IMR-90 (cell line): ENCODE measurements at regions not wholly inside any gene's neighbourhood (a gene's known extent, or its start where the extent isn't known, plus 50 kb on each side); places are given as distances from the start of the nearest gene placed in this dataset.

ENCODE experiments used
- ATAC-seq: fragments of 200-7000 bp; cut with Tn5 transposase; 2 replicates; pipeline ENCODE4 v1.9.1; 2020; ENCODE audit warnings: low read depth, mild to moderate bottlenecking, moderate library complexity
- BruUV-seq: library from RNA; stranded (reverse); fragments of 400-500 nt; replicated peaks from 2 replicates; lab custom pipeline; 2021; lab: Mats Ljungman, UMichigan
- CTCF ChIA-PET: fragments of 300-600 bp; formaldehyde crosslinking; extraction: SDS; loops from one replicate; lab custom pipeline; 2021; ENCODE audit warnings: antibody characterized with exemption; lab: Yijun Ruan, JAX
- POLR2A ChIA-PET: fragments of 300-600 bp; sonication (Branson Sonifier 250); formaldehyde crosslinking; loops from one replicate; lab custom pipeline; 2022; ENCODE audit warnings: antibody characterized with exemption; ENCODE audit not compliant: unreplicated experiment; lab: Charles Lee
- DNase-seq: peaks from one replicate; pipeline ENCODE4 v3.0.0; 2013
- H2AFZ ChIP-seq: replicated peaks from 2 replicates; pipeline ENCODE3; 2013; ENCODE audit warnings: low read length, mild to moderate bottlenecking; ENCODE audit not compliant: poor library complexity
- H2AK5ac ChIP-seq: 2 replicates; pipeline ENCODE4 v1.6.1; 2013; ENCODE audit warnings: low read depth, low read length, inconsistent platforms
- H2AK9ac ChIP-seq: replicated peaks from 2 replicates; pipeline ENCODE3; 2013; ENCODE audit warnings: mild to moderate bottlenecking, low read depth, low read length, moderate library complexity; ENCODE audit not compliant: poor library complexity
- H2BK120ac ChIP-seq: 2 replicates; pipeline ENCODE4 v1.6.1; 2013; ENCODE audit warnings: low read depth, low read length, inconsistent platforms
- H2BK15ac ChIP-seq: 3 replicates; pipeline ENCODE4 v1.6.1; 2013; ENCODE audit warnings: low read depth, low read length, inconsistent platforms
- H2BK20ac ChIP-seq: 2 replicates; pipeline ENCODE4 v1.6.1; 2013; ENCODE audit warnings: low read depth, mild to moderate bottlenecking, inconsistent platforms, low read length, moderate library complexity
- H2BK5ac ChIP-seq: 2 replicates; pipeline ENCODE4 v1.6.1; 2013; ENCODE audit warnings: mild to moderate bottlenecking, low read depth, low read length, inconsistent platforms; ENCODE audit not compliant: poor library complexity, severe bottlenecking
- H3K14ac ChIP-seq: replicated peaks from 2 replicates; pipeline ENCODE4 v1.6.1; 2013; ENCODE audit warnings: low read depth, low read length, inconsistent platforms
- H3K18ac ChIP-seq: 2 replicates; pipeline ENCODE4 v1.6.1; 2013; ENCODE audit warnings: low read depth, low read length, control low read depth
- H3K23ac ChIP-seq: 2 replicates; pipeline ENCODE4 v1.6.1; 2013; ENCODE audit warnings: low read depth, low read length, inconsistent platforms
- H3K27ac ChIP-seq: 2 replicates; pipeline ENCODE4 v1.5.1; 2013; ENCODE audit warnings: mild to moderate bottlenecking, control low read depth, low read length; ENCODE audit not compliant: insufficient read depth
- H3K27me3 ChIP-seq: 2 replicates; pipeline ENCODE4 v1.6.1; 2013; ENCODE audit warnings: low read length; ENCODE audit not compliant: control insufficient read depth, insufficient read depth
- H3K36me3 ChIP-seq: 2 replicates; pipeline ENCODE4 v1.6.1; 2013; ENCODE audit warnings: low read length, mixed read lengths; ENCODE audit not compliant: control insufficient read depth, insufficient read depth
- H3K4ac ChIP-seq: 2 replicates; pipeline ENCODE4 v1.6.1; 2013; ENCODE audit warnings: low read depth, low read length, inconsistent platforms
- H3K4me1 ChIP-seq: 2 replicates; pipeline ENCODE4 v1.6.1; 2013; ENCODE audit warnings: low read length, mixed read lengths; ENCODE audit not compliant: control insufficient read depth, insufficient read depth
- H3K4me2 ChIP-seq: 2 replicates; pipeline ENCODE4 v1.6.1; 2013; ENCODE audit warnings: low read depth, mild to moderate bottlenecking, control low read depth, low read length, moderate library complexity
- H3K4me3 ChIP-seq: 2 replicates; pipeline ENCODE4 v1.5.1; 2013; ENCODE audit warnings: low read depth, mild to moderate bottlenecking, control low read depth, low read length, moderate library complexity; ENCODE audit not compliant: insufficient read depth
- H3K56ac ChIP-seq: 2 replicates; pipeline ENCODE4 v1.6.1; 2013; ENCODE audit warnings: low read length, inconsistent platforms; ENCODE audit not compliant: insufficient read depth; ENCODE audit errors: extremely low read depth
- H3K79me1 ChIP-seq, 2 experiments: 2 replicates each; pipeline ENCODE4 v1.6.1; 2013; ENCODE audit warnings: low read length in 2 of 2, inconsistent platforms in 1 of 2, low read depth in 1 of 2
- H3K9ac ChIP-seq: 2 replicates; pipeline ENCODE4 v1.6.1; 2013; ENCODE audit warnings: low read depth, low read length, control low read depth
- H3K9me1 ChIP-seq: 2 replicates; pipeline ENCODE4 v1.6.1; 2013; ENCODE audit warnings: low read length, inconsistent platforms; ENCODE audit not compliant: insufficient read depth
- H3K9me3 ChIP-seq: 2 replicates; pipeline ENCODE4 v1.6.1; 2013; ENCODE audit warnings: low read length; ENCODE audit not compliant: control insufficient read depth, insufficient read depth
- H4K20me1 ChIP-seq: 2 replicates; pipeline ENCODE4 v1.6.1; 2013; ENCODE audit warnings: low read length, inconsistent platforms; ENCODE audit not compliant: insufficient read depth
- H4K5ac ChIP-seq: 2 replicates; pipeline ENCODE4 v1.6.1; 2013; ENCODE audit warnings: mild to moderate bottlenecking, low read depth, low read length, control low read depth
- H4K8ac ChIP-seq, 2 experiments: 2 replicates each; pipeline ENCODE4 v1.6.1; 2013; ENCODE audit warnings: low read depth in 2 of 2, low read length in 2 of 2, control low read depth in 1 of 2, inconsistent platforms in 1 of 2
- H4K91ac ChIP-seq: 2 replicates; pipeline ENCODE4 v1.6.1; 2013; ENCODE audit warnings: low read depth, low read length, inconsistent platforms; ENCODE audit not compliant: insufficient read depth
- BHLHE40 ChIP-seq: fragments of 150-350 bp; IDR thresholded peaks from 2 replicates; pipeline ENCODE4 v1.6.1; 2016; ENCODE audit warnings: mild to moderate bottlenecking, low read depth, low read length
- CEBPB ChIP-seq: IDR thresholded peaks from 2 replicates; pipeline ENCODE4 v1.6.1; 2012; ENCODE audit warnings: low read depth, low read length, improper control_type of control experiment
- CHD1 ChIP-seq: IDR thresholded peaks from 2 replicates; pipeline ENCODE4 v1.6.1; 2012; ENCODE audit warnings: low read depth, low read length, improper control_type of control experiment
- MAFK ChIP-seq: IDR thresholded peaks from 2 replicates; pipeline ENCODE4 v1.6.1; 2012; ENCODE audit warnings: low read depth, low read length, improper control_type of control experiment
- MXI1 ChIP-seq: IDR thresholded peaks from 2 replicates; pipeline ENCODE4 v1.6.1; 2012; ENCODE audit warnings: low read depth, mild to moderate bottlenecking, low read length, moderate library complexity, borderline replicate concordance
- RFX5 ChIP-seq: IDR thresholded peaks from 2 replicates; pipeline ENCODE4 v1.8.0; 2012; ENCODE audit warnings: low read depth, mild to moderate bottlenecking, low read length, moderate library complexity
- WGBS, 2 experiments: methylation state at CpG; one replicate each; pipeline versions ENCODE4 v1.1.5 to v1.1.7; 2013; ENCODE audit warnings: missing lambda C conversion rate in 2 of 2; ENCODE audit not compliant: insufficient read length in 1 of 2; ENCODE audit errors: extremely low coverage in 2 of 2; 5-methylcytosine and 5-hydroxymethylcytosine counted together
- dilution Hi-C: fragments of 300-500 bp; cut with HindIII; formaldehyde crosslinking; loops from one replicate; pipeline ENCODE4 v1.14.3; 2018; ENCODE audit warnings: low sequenced_read_pairs; ENCODE audit not compliant: unreplicated experiment
- in situ Hi-C: fragments of 300-500 bp; cut with MboI; formaldehyde crosslinking; loops from 3 replicates; pipeline ENCODE4 v1.14.3; 2019; ENCODE audit warnings: low sequenced_read_pairs, inconsistent platforms, mixed read lengths
- intact Hi-C: fragments of 100-400 bp; cut with micrococcal nuclease; formaldehyde crosslinking; loops from 2 replicates; pipeline ENCODE4 v1.10.0; 2022
- TF ChIP-seq, protein P1 (sequence below): fragments of 150-350 bp; IDR thresholded peaks from 2 replicates; pipeline ENCODE4 v1.6.1; 2016; ENCODE audit warnings: low read depth, mild to moderate bottlenecking, low read length, moderate library complexity, borderline replicate concordance

DNA sequence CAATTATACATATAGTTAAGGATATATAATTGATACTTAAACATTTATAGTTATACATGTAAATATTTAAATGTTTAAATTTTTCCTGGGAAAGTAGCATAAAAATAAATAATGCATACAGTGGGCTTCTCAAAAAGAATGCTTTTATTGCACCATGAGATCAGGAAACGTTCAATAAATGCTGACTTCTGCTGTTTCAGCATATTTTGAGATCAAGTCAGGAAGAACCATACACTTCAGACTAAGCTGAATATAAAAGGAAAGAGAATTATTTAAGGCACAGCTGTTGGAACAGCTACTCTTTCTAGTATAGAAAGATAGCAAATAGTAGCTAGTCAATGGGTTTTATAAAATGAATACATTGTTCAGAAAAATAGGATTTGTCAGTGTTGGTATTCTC, 1462.3 kb upstream of the CADM2 start:
- Histone ChIP-seq H2BK5ac (no peak overlapping the region), H3K23ac (no peak overlapping the region), H3K27ac (no peak overlapping the region), H3K27me3 (no peaks in the 10 kb centered on the region), H4K5ac (no peak overlapping the region), H3K36me3 (no peaks in the 10 kb centered on the region), H3K4me2 (no peak overlapping the region), H2BK15ac (no peak overlapping the region), H3K79me1 (no peaks in the 10 kb centered on the region), H2AK5ac (no peak overlapping the region), H3K18ac (no peak overlapping the region), H2BK120ac (no peak overlapping the region), H3K4ac (no peak overlapping the region), H3K9me1 (no peaks in the 10 kb centered on the region), H3K56ac (no peak overlapping the region), H2AFZ (no peak overlapping the region), H2BK20ac (no peak overlapping the region), H3K9me3 (peaks cover 12% of the 10 kb centered on the region; the same call in 1 of the 2 replicates), H3K4me1 (no peaks in the 10 kb centered on the region), H3K9ac (no peak overlapping the region), H4K20me1 (no peaks in the 10 kb centered on the region), H3K4me3 (no peak overlapping the region), H3K14ac (no peak overlapping the region), H2AK9ac (no peak overlapping the region), H4K91ac (no peak overlapping the region), H4K8ac (no peak overlapping the region)
- ATAC-seq = no peak
- POLR2A ChIA-PET = no interaction called here
- TF ChIP-seq, protein P1, sequence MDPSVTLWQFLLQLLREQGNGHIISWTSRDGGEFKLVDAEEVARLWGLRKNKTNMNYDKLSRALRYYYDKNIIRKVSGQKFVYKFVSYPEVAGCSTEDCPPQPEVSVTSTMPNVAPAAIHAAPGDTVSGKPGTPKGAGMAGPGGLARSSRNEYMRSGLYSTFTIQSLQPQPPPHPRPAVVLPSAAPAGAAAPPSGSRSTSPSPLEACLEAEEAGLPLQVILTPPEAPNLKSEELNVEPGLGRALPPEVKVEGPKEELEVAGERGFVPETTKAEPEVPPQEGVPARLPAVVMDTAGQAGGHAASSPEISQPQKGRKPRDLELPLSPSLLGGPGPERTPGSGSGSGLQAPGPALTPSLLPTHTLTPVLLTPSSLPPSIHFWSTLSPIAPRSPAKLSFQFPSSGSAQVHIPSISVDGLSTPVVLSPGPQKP = no peak
- no peak for TF ChIP-seq CHD1
- no peak for TF ChIP-seq RFX5
- TF ChIP-seq CEBPB = no peak
- TF ChIP-seq MAFK = peak; percentile 78
- no peak for TF ChIP-seq BHLHE40
- no peak for TF ChIP-seq MXI1
- dilution Hi-C loops = no loop called here
- CTCF ChIA-PET = no interaction called here
- no TSS peak for BruUV-seq
- no CpG with 5 or more reads among the region's 1 CpG for WGBS, 2 experiments
- in situ Hi-C loops = no loop called here
- intact Hi-C loops = no loop called here
- no peak for DNase-seq
